Activated T-helper 17 cell treated with anti-CD3 and anti-CD28 coated beads, Interleukin-2, amount 50 U/mL, for 72 hours (primary cell): ENCODE measurements at regions not wholly inside any gene's neighbourhood (a gene's known extent, or its start where the extent isn't known, plus 50 kb on each side); places are given as distances from the start of the nearest gene placed in this dataset.
"Not testable (repeated sequence)": the region's sequence is repeated elsewhere in the genome, so short reads cannot be mapped to it uniquely, and the experiment has no call there.

Experiments used
- ATAC-seq: fragments of 150-1000 bp; cut with Tn5 transposase; replicated peaks from 2 replicates; pipeline ENCODE4 v1.10.0; 2021; ENCODE audit warnings: mild to moderate bottlenecking, moderate library complexity
- H3K27ac Mint-ChIP-seq: one replicate; pipeline ENCODE4 v1.8.0; 2022; ENCODE audit warnings: mixed read lengths
- H3K27me3 Mint-ChIP-seq: one replicate; pipeline ENCODE4 v1.8.0; 2022; ENCODE audit warnings: mixed read lengths
- H3K36me3 Mint-ChIP-seq: one replicate; pipeline ENCODE4 v1.8.0; 2022; ENCODE audit warnings: low read depth, mild to moderate bottlenecking, mixed read lengths
- H3K4me1 Mint-ChIP-seq: one replicate; pipeline ENCODE4 v1.8.0; 2022; ENCODE audit warnings: mixed read lengths
- H3K4me3 Mint-ChIP-seq: one replicate; pipeline ENCODE4 v1.8.0; 2022; ENCODE audit warnings: mild to moderate bottlenecking, mixed read lengths
- H3K9me3 Mint-ChIP-seq: one replicate; pipeline ENCODE4 v1.8.0; 2022; ENCODE audit warnings: mixed read lengths

DNA sequence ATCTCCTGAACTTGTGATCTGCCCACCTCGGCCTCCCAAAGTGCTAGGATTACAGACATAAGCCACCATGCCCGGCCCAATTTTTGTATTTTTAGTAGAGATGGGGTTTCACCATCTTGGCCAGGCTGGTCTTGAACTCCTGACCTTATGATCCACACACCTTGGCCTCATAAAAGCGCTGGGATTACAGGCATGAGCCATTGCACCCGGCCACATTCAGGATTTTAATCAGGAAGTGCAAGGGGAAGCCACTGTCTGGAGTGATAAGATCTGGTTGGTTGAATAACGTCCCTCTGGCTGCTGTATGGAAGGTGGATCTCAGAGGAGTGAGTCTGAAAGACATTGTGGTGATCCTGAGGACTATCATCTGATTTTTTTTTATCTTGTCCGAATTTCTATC lies 196.3 kb upstream of the ARL4C start:
- not testable (repeated sequence) for H3K36me3 Mint-ChIP-seq, H3K27ac Mint-ChIP-seq, H3K4me3 Mint-ChIP-seq, ATAC-seq, H3K4me1 Mint-ChIP-seq, H3K9me3 Mint-ChIP-seq
- peaks cover 29% of the 10 kb centered on the region for H3K27me3 Mint-ChIP-seq

DNA sequence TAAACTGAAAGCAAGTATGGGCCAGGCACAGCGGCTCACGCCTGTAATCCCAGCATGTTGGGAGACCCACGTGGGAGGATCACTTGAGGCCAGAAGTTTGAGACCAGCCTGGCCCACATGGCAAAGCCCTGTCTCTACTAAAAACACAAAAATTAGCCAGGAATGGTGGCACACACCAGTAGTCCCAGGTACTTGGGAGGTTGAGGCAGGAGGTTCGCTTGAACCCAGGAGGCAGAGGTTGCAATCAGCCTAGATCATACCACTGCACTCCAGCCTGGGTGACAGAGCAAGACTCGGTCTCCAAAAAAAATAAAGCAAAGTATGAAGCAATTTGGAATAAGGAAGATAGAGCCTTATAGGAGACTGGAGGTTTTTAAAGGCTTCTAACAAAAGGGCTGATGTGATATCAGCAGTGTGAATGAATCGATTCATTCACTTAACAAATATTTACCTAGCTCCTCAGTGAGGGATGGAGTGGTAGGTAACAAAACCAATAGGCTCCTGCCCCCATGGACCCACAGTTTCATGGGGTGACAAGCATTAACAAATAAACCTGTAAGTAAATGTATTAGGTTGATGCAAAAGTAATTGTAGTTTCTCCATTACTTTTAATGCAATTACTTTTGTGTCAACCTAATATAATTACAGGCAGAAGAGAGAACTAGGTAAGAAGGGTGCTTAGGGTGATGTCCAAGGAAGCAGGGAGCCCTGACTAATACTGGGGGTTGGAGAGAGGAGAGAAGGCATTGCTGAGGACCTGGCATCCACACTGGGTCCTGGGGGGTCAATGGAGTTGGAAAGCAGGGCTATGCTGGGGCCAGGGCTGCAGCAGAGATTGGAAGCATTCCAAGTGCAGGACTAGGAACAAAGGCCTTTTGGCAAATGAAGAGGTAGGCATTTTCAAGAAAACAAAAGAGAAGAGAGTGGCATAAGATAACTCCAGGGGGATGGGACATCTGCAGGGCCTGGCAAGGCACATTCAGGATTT lies 195.4 kb upstream of the ARL4C start:
- Mint-ChIP-seq H3K27ac (no peak overlapping the region), H3K4me3 (no peak overlapping the region), H3K4me1 (no peaks in the 10 kb centered on the region), H3K36me3 (no peaks in the 10 kb centered on the region), H3K9me3 (peaks cover 7% of the 10 kb centered on the region), H3K27me3 (peaks cover 29% of the 10 kb centered on the region)
- no peak for ATAC-seq

DNA sequence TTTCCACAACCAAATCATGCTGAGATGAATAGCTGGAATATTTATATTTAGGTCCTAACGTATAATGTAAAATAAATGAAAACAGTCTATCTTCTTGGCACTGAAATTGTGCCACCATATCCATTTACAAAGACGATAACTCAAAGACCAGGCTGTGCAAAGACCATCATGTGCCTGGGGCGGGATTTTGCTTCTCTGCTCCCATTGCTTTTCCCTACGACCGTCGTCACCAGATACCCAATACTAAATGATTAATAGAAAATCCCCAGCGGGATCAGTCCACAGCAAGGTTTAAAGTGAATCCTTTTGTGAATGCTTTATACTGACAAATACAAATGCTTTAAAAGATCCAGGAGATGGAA lies 194.3 kb upstream of the ARL4C start:
- Mint-ChIP-seq H3K27ac (no peak overlapping the region), H3K4me3 (no peak overlapping the region), H3K36me3 (no peaks in the 10 kb centered on the region), H3K27me3 (peaks cover 26% of the 10 kb centered on the region), H3K4me1 (no peaks in the 10 kb centered on the region), H3K9me3 (peaks cover 1% of the 10 kb centered on the region)
- ATAC-seq: no peak

DNA sequence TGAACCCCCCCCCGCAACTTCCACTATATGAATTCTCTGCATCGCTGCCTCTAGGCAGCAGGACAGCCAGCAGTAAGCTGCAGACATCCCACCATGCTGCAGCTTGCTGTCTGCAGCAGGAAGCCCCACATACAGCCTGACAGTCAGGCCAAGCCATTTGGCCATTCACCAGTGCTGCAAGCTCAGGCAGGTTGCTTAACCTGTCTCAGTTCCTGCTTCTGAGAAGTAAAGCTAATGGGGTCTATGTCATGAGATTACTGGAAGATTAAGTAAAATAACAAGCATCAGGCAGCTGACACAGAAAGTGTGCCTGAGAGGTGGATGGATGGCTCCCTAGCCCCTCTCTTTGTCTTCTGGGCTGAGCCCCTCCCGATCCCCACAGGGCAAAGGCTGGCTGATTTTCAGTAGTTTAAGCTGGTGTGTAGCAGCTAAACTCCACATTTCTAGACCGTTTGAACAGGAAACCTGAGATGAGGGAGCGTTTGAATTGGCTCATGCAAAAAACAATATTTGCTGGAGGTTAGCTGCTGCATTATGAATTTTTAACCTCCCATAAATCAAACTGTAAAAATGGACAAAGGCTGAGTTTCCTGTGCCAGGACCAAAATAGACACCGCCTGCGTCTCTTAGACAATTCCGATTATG lies 193.8 kb upstream of the ARL4C start:
- no peak overlapping the region for H3K4me3 Mint-ChIP-seq

DNA sequence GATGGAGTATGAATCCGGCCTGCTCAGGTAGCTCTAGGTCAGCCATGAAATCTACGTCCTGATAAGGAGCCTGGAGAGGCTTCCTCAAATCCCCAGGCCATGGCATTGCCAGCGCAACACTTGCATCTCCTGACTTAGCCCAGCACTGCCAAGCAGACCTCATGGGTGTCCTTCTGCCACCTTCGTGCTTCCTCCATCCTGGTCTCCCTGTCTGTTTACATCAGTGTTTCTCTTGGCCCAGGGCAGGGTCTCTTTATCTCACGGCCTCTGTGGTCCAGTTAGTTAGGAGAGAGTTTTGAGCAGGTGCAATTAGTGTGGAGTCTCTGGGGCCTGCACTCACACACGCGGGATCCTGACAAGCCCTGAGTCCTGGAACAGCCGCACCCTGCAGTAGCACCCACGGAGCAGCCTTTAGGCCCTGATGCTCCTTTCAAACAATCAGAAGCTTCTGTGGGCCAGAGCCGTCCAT lies 193.1 kb upstream of the ARL4C start:
- Mint-ChIP-seq H3K4me3 (no peak overlapping the region), H3K4me1 (no peaks in the 10 kb centered on the region), H3K27ac (no peak overlapping the region), H3K9me3 (no peaks in the 10 kb centered on the region), H3K27me3 (peaks cover 28% of the 10 kb centered on the region), H3K36me3 (no peaks in the 10 kb centered on the region)
- ATAC-seq: no peak

More for the DNA sequence above, 193.8 kb upstream of the ARL4C start:
- Mint-ChIP-seq H3K27me3 (peaks cover 28% of the 10 kb centered on the region), H3K36me3 (no peaks in the 10 kb centered on the region), H3K4me1 (no peaks in the 10 kb centered on the region), H3K9me3 (no peaks in the 10 kb centered on the region), H3K27ac (no peak overlapping the region)
- no peak for ATAC-seq

DNA sequence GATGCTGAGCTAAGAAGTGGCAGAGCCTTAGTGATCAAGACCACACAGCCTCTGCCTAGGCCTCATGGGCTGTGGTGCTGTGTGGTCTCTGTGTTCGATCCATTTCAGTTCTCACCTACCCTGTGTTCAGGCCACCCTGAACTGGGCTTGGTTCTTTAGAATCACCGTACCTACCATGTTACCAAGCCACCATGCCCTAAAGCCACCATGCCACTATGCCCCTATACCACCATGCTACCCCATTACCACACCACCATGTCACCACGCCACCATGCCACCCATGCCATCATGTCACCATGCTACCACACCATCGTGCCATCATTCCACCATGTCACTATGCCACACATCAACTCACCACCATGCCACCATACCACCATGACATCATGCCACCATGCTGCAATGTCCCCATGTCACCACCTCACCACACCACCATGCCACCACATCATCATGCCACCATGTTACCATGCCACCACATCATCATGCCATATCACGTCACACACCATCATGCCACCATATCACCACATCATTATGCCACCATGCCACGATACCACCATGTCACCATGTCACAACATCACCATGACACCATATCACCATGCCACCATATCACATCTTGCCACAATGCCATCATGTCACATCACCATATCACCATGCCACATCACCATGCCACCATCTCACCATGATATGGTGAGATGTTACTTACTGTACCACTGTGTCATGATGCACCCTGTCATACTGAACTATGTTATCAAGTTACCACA lies 191.0 kb upstream of the ARL4C start:
- Mint-ChIP-seq H3K27me3 (peaks cover 19% of the 10 kb centered on the region), H3K27ac (no peak overlapping the region), H3K4me3 (no peak overlapping the region), H3K36me3 (no peaks in the 10 kb centered on the region), H3K4me1 (no peaks in the 10 kb centered on the region), H3K9me3 (no peaks in the 10 kb centered on the region)
- no peak for ATAC-seq

DNA sequence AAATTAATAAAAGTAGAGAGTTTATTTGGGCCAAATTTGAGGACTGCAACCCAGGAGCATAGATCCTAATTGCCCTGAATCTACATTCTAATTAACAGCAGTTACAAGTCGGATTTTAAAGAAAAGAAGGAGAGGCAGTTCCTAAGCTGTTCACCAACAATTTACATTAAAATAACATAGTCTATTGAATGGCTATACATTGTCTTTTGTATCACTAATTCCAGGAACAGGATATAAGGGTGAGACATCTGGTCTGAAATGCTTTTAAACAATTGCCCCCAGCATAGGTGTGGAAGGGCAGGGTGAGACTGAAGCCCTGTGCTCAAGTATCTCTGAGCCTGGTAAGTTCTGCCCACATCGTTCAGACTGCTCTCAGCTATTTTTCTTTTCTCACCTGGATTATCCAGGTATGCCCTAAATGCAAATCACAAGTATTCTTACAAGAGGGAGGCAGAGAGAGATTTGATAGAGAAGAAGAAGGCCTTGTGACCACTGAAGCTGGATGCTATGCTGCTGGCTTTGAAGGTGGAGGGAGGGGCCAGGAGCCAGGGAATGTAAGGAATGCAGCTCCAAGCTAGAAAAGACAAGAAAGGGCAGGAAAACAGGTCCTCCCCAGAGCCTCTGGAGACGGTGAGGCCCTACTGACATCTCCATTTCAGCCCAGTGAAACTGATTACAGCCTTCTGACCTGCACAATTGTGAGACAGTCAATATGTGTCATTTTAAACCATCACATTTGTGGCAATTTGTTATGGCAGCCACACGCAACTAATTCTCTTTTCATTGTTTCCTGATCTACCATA lies 189.4 kb upstream of the ARL4C start:
- Mint-ChIP-seq H3K4me1 (no peaks in the 10 kb centered on the region), H3K36me3 (no peaks in the 10 kb centered on the region), H3K27me3 (peaks cover 9% of the 10 kb centered on the region), H3K4me3 (no peak overlapping the region), H3K9me3 (no peaks in the 10 kb centered on the region), H3K27ac (no peak overlapping the region)
- ATAC-seq: no peak

DNA sequence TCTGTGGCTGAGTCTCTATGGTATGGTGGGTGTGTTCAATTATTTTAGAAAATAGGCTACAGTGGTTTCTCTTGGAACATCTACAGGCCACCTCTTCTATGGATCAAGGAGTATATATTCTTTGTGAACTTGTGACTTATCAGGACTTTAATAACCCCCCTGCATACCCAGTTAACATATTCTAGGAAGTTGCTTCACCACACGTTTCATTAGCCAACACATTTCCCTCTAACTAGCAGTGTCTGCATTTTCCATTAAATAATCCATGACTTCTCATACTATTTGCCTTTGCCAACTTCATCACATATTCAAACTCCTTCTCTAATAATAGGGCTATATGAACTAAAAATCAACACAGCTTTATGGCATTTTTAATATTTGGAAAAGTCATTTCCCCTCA lies 187.6 kb upstream of the ARL4C start:
- Mint-ChIP-seq H3K27me3 (peaks cover 9% of the 10 kb centered on the region), H3K4me1 (no peaks in the 10 kb centered on the region), H3K27ac (no peak overlapping the region), H3K4me3 (no peak overlapping the region), H3K9me3 (no peaks in the 10 kb centered on the region), H3K36me3 (no peaks in the 10 kb centered on the region)
- ATAC-seq: no peak

DNA sequence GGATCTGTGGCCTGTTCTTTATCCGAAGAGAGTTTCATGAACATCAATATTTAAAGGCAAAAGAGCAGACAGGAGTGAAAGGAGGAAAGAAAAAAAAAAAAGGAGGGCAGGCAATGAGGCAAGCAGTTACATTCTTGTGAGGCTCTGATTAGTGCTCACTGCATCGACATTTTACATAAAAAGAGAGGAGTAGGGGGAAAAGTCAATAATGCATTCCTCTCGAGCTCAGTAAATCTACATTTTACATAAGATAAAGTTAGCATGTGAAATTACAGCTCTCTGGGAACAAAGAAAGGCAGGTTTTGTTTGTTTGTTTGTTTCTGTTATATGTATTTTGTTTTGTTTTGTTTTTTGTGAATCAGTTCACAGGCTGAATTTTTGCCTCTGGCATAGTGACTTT lies 187.1 kb upstream of the ARL4C start:
- no peak overlapping the region for H3K27ac Mint-ChIP-seq
- H3K36me3 Mint-ChIP-seq: no peaks in the 10 kb centered on the region
- H3K4me3 Mint-ChIP-seq: no peak overlapping the region
- no peaks in the 10 kb centered on the region for H3K4me1 Mint-ChIP-seq
- H3K27me3 Mint-ChIP-seq: peaks cover 7% of the 10 kb centered on the region
- no peaks in the 10 kb centered on the region for H3K9me3 Mint-ChIP-seq
- no peak for ATAC-seq

DNA sequence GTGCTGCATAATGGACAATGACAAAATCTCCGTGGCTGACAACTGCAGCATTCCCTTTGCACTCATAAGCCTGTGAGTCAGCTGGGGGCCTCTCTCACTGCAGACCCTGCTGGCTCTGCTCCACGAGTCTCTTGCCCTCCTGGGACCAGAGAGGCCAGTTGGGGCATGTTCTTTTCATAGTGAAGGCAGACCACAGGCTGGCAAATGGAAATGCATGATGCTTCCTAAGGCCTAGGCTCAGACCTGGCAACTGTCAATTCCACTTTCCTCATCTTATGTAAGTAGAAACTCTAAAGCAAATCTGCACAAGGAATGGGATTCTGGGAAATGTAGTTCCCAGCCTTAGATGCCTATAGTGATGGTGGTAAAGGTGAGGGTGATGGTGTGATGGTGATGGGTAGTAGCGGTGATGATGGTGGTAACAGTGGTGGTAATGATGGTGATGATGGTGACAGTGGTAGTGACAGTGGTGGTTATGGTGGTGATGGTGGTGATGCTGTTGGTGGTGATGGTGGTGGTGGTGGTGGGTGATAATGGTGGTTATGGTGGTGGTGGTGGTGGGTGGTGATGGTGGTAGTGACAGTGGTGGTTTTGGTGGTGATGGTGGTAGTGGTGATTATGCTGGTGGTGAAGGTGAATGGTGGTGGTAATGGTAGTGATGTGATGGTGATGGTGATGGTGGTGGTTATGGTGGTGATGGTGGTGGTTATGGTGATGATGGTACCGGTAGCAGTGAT lies 185.8 kb upstream of the ARL4C start:
- H3K36me3 Mint-ChIP-seq: no peaks in the 10 kb centered on the region
- no peak overlapping the region for H3K4me3 Mint-ChIP-seq
- ATAC-seq: no peak
- no peak overlapping the region for H3K27ac Mint-ChIP-seq
- no peaks in the 10 kb centered on the region for H3K9me3 Mint-ChIP-seq
- H3K4me1 Mint-ChIP-seq: no peaks in the 10 kb centered on the region
- H3K27me3 Mint-ChIP-seq: peaks cover 10% of the 10 kb centered on the region

DNA sequence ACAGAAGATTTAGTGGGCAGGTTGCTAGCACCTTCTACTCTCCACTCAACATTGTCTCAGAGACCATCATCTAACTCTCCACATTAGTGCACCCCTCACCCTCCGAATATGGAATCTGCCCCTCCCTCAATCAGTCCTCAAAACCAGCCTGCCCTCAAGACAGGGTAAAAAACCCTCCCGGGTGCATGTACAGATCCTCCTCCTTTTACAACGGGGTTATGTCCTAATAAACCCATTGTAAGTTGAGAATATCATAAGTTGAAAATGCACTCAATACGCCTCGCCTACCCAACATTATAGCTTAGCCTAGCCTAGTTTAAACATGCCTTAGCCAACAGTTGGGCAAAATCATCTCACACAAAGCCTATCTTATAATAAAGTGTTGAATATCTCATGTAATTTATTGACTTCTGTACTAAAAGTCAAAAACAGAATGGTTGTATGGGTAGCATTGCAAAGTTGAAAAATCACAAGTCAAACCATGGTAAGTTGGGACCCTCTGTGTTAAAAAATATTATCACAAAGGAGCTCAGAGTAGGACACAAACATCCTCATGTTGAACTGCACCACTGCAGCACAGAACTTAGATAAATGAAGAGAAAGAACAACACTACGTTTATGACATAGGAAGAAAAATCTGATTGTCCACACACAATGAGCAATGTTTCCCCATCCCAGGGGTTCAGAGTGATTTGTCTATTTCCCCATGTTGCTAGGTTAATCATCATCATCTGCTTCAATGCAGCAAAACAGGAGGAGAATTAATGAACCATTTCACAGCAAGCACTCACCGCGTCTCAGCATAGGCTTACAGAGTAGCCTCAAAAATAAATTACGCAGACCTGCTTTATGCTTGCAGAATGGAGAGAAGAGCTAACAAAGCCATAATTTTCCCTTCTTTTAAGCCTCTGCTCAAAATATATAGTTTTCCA lies 184.1 kb upstream of the ARL4C start:
- Mint-ChIP-seq H3K27ac (no peak overlapping the region), H3K4me3 (no peak overlapping the region), H3K36me3 (no peaks in the 10 kb centered on the region), H3K9me3 (no peaks in the 10 kb centered on the region), H3K27me3 (peaks cover 6% of the 10 kb centered on the region), H3K4me1 (no peaks in the 10 kb centered on the region)
- no peak for ATAC-seq

DNA sequence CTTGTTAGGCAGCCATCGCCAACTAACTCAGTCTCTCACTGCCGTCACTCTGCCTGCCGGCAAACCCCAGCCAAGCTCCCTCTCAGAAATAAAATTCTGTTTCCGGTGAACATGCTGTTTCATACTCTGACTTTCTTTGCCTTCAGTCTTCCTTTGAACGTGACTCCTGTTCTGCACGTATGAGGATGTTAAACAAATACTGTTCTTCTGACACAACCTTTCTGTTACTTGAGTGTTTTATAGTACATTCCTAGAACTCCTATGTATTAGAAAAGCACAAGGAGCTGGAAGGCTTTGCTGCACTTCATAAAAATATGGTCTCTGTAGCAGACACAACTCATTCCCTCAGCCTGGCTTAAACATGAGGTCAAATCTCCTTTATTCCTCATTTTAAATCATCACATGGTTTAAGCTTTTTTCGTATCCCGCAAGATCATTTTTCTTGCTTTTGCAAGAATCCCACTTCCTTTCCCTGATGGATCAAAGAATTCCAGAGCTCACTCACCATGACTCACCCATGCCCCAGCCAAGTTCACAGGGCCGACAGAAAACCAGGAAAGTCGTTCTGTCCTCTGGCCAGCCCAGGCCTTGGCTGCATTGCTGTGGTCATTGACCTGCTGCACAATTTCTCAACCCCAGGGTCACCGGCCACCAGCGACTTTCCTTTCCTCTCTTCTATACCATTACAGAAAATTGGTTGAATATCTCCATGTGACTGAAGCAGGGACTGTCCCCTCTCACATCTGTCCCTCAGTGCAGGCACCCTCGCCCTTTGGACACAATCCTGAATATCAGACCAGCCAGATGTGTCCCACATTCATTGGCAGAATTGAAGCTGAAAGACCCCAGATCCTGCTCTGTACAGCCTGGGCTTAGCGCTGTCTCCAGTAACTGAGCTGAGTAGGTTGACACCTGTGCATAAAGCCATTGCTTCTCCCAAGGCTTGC lies 183.1 kb upstream of the ARL4C start:
- peaks cover 4% of the 10 kb centered on the region for H3K27me3 Mint-ChIP-seq

More for the DNA sequence above, 183.1 kb upstream of the ARL4C start:
- H3K4me1 Mint-ChIP-seq: no peaks in the 10 kb centered on the region
- no peaks in the 10 kb centered on the region for H3K9me3 Mint-ChIP-seq
- H3K36me3 Mint-ChIP-seq: no peaks in the 10 kb centered on the region
- H3K4me3 Mint-ChIP-seq: no peak overlapping the region
- ATAC-seq: no peak
- H3K27ac Mint-ChIP-seq: no peak overlapping the region
